Pancreas (tissue), 10 donors: ENCODE measurements at regions not wholly inside any gene's neighbourhood (a gene's known extent, or its start where the extent isn't known, plus 50 kb on each side); places are given as distances from the start of the nearest gene placed in this dataset.

Source experiments
- ATAC-seq, 4 donors: fragments of 200-7000 bp; cut with Tn5 transposase; one replicate each; pipeline versions ENCODE4 v1.8.0 to v1.9.1; 2020; ENCODE audit warnings: mild to moderate bottlenecking in 4 of 4, moderate library complexity in 4 of 4
- DNase-seq, 6 donors: peaks; one replicate each; pipeline ENCODE4 v3.0.0-alpha.2; 2020
- FAIRE-seq: peaks from 2 replicates; lab custom pipeline; 2012; peaks lifted over from hg19 to GRCh38; lab: Jason Lieb, UNC
- H3K27ac ChIP-seq, 4 donors: fragments of 200-600 bp; sonication (generic); 1 replicate in 3 of 4; 2 replicates in 1 of 4; pipeline versions ENCODE4 v1.5.0 to v1.8.0; 2020
- H3K27me3 ChIP-seq, 4 donors: fragments of 200-600 bp; one replicate each; pipeline ENCODE4 v1.8.0; 2021
- H3K36me3 ChIP-seq, 3 donors: fragments of 200-600 bp; sonication (generic) in 1 of 3; one replicate each; pipeline versions ENCODE4 v1.5.0 to v1.8.0; 2020 to 2021
- H3K4me1 ChIP-seq, 3 donors: fragments of 200-600 bp; one replicate each; pipeline ENCODE4 v1.8.0; 2021
- H3K4me3 ChIP-seq, 4 donors: fragments of 200-600 bp; sonication (generic) in 2 of 4; one replicate each; pipeline versions ENCODE4 v1.5.0 to v1.8.0; 2020 to 2021
- H3K9me3 ChIP-seq, 4 donors: fragments of 200-600 bp; one replicate each; pipeline ENCODE4 v1.8.0; 2021
- CTCF ChIP-seq, 4 donors: fragments of 200-600 bp; sonication (generic) in 3 of 4; IDR thresholded peaks; one replicate each; pipeline versions ENCODE4 v1.5.0 to v1.8.0; 2021; ENCODE audit warnings: antibody characterized with exemption in 4 of 4
- WGBS, 2 donors: extraction: QIAGEN DNeasy Blood & Tissue Kit; methylation state at CpG; one replicate each; pipeline ENCODE4 v1.1.7; 2013; 5-methylcytosine and 5-hydroxymethylcytosine counted together
- intact Hi-C, 3 donors: fragments of 100-400 bp; cut with DNase I; formaldehyde crosslinking; loops; one replicate each; pipeline versions ENCODE4 v1.11.1 to v1.14.2; 2022
- donor health status: healthy with polysubstance abuse.
- donor health status: DM: no; HTN: no; CAD: no; lungs with moderate emphysema.
- donor health status: DM: no; HTN: no; CAD: no.
- donor health status: control.
- donor health status: control.
- donor health status: Bipolar disorder and iron deficiency.
- donor health status: DM: yes; HTN: yes; CAD: no.
- donor health status: DM: no; HTN: no; CAD: no.
- donor health status: DM: no; HTN: no; CAD: no.
- donor health status: DM: yes; HTN: yes; CAD: no.

GRCh38 chr17:72512649-72513556 lies 392.1 kb downstream of the SOX9 start:
- Histone ChIP-seq H3K36me3 (no peaks in the 10 kb centered on the region), H3K9me3 (no peaks in the 10 kb centered on the region), H3K27ac (no peak overlapping the region), H3K27me3 (no peaks in the 10 kb centered on the region), H3K4me1 (peaks cover 37 to 45% (median 38%) of the 10 kb centered on the region in 3 donors), H3K4me3 (no peak overlapping the region)
- intact Hi-C loops, result loop anchor here in 1 of 3 donors (10.0 kb wide), 1 partner anchor 88 kb away; no protein-coding TSS in a partner anchor
- FAIRE-seq (no peak), DNase-seq (no peak), ATAC-seq (no peak)
- TF ChIP-seq CTCF (IDR thresholded peaks at IDR 0.05), result no peak
- 90 to 93% methylated on average over 8 of the region's 8 CpGs for WGBS, 2 donors

DNA sequence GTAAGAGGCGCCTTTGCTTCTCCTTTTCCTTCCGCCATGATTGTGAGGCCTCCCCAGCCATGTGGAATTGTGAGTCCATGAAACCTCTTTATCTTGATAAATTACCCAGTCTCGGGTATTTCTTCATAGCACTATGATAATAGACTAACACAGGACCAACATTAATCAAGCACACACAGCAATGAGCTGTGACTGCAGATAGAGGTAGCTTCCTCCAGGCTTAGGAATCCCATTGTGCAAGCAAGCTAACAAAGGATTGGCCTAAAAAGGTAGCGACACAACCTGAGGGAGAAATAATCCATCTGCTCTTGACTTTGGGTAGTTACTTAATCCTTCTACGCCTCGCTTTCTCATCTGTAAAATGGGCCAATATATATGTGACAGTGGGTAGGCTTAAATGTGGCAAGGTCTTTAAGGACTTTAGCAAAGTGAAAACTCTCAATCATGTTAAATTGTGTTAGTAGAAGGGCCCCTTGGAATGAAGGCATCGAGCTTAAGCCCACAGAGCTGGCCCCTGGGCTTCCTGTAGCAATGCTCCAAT lies 393.6 kb downstream of the SOX9 start:
- H3K27me3 ChIP-seq, result no peaks in the 10 kb centered on the region
- no peak for TF ChIP-seq CTCF (IDR thresholded peaks at IDR 0.05)
- FAIRE-seq, result no peak
- no peak for ATAC-seq
- DNase-seq, result no peak
- H3K36me3 ChIP-seq, result no peaks in the 10 kb centered on the region
- H3K9me3 ChIP-seq, result no peaks in the 10 kb centered on the region
- 83 to 85% methylated on average over 7 of the region's 7 CpGs for WGBS, 2 donors
- H3K4me3 ChIP-seq, result no peak overlapping the region
- H3K27ac ChIP-seq, result peak overlapping the region in 3 of 4 donors; percentile 56 to 94 (median 91)
- H3K4me1 ChIP-seq, result peaks cover 47 to 55% (median 49%) of the 10 kb centered on the region in 3 donors
- intact Hi-C loops, result loop anchor here in 1 of 3 donors (10.0 kb wide), 1 partner anchor 90 kb away; no protein-coding TSS in a partner anchor

DNA sequence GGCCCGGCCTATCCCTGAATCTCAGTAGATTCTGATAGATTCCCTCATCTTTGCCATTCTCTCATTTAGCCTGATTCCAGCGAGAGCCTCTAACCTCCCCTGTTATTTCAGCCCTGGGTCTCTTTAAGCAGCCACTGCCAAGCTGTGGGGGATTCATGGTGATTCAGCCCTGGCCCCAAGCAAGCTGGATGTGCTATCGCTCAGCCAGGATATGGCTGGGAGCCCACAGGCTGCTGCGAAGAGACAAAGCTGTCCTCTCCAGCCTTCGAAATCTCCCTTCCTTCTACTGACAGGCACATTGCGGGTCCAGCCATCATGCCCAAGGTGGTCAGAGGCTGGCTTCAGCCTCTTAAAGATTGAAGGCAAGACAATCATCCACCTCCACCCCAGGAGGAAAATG lies 394.1 kb downstream of the SOX9 start:
- Histone ChIP-seq H3K27ac (peak overlapping the region in 3 of 4 donors; percentile 56 to 94 (median 91)), H3K4me3 (no peak overlapping the region), H3K27me3 (no peaks in the 10 kb centered on the region), H3K36me3 (no peaks in the 10 kb centered on the region), H3K9me3 (no peaks in the 10 kb centered on the region), H3K4me1 (peaks cover 52 to 56% (median 53%) of the 10 kb centered on the region in 3 donors)
- peak in 3 of 6 donors; percentile 45 to 65 (median 56) for DNase-seq
- WGBS, 2 donors, result 40 to 56% methylated on average over 6 of the region's 6 CpGs
- no peak for TF ChIP-seq CTCF (IDR thresholded peaks at IDR 0.05)
- intact Hi-C loops, result loop anchor here in 1 of 3 donors (10.0 kb wide), 1 partner anchor 90 kb away; no protein-coding TSS in a partner anchor
- FAIRE-seq, result no peak
- ATAC-seq, result peak in 2 of 4 donors; percentile 2 to 21

DNA sequence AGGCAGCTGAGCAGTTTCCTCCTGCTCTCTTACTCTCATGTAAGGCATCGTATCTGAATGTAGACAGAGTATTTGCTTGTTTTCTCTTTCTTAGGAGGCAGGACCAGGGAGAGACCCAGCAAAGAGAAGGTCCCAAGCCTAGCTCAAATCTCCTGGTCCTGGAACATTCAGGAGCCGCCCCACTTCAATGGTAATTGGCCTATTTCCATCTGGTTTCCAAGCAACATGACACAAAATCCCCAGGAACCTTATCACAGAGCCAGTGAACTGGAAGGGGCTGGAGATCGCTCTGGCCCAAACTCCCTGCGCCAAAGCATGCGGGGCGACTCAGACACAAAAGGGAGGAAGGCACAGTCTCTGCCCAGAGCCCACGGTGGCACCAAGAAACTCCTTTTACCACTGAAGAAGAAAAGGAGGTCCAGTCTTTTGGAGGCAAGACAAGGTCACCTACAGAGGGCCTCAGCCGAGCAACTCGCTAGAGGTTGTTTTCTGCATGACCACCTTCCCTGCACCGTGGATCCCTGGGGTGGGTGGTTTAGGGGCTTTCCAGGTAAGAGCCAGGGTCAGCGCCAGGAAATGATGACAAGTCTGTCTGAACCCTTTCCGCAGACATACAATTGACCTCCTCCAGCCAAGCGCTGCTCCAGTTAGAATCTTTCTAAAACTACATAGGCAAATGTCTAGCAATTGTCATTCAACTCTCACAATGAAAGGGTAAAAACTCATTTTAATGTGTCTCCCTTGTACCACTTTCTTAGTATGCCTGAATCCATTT lies 394.7 kb downstream of the SOX9 start:
- FAIRE-seq, result no peak
- Histone ChIP-seq H3K27me3 (no peaks in the 10 kb centered on the region), H3K4me1 (peaks cover 53 to 56% (median 53%) of the 10 kb centered on the region in 3 donors), H3K9me3 (no peaks in the 10 kb centered on the region), H3K36me3 (no peaks in the 10 kb centered on the region), H3K4me3 (no peak overlapping the region), H3K27ac (peak overlapping the region; percentile 27 to 94 (median 74))
- peak in 3 of 6 donors; percentile 42 to 70 (median 67) for DNase-seq
- 29 to 34% methylated on average over 13 of the region's 13 CpGs for WGBS, 2 donors
- TF ChIP-seq CTCF (IDR thresholded peaks at IDR 0.05), result no peak
- peak; percentile 44 to 59 (median 55) for ATAC-seq
- intact Hi-C loops, result loop anchor here in 1 of 3 donors (10.0 kb wide), 1 partner anchor 91 kb away; no protein-coding TSS in a partner anchor
